Mucosa of descending colon (tissue), 3 donors: ENCODE measurements at regions not wholly inside any gene's neighbourhood (a gene's known extent, or its start where the extent isn't known, plus 50 kb on each side); places are given as distances from the start of the nearest gene placed in this dataset.

Source experiments
- ATAC-seq: fragments of 200-7000 bp; cut with Tn5 transposase; one replicate; pipeline ENCODE4 v1.9.1; 2020; ENCODE audit warnings: mild to moderate bottlenecking, moderate library complexity
- DNase-seq, 3 donors: peaks; one replicate each; pipeline ENCODE4 v3.0.0-alpha.2; 2020
- H3K36me3 ChIP-seq: fragments of 200-600 bp; one replicate; pipeline ENCODE4 v1.8.0; 2021; ENCODE audit warnings: low read depth, mild to moderate bottlenecking
- H3K4me1 ChIP-seq: fragments of 200-600 bp; one replicate; pipeline ENCODE4 v1.8.0; 2021; ENCODE audit warnings: low read depth, mild to moderate bottlenecking
- H3K4me3 ChIP-seq: fragments of 200-600 bp; one replicate; pipeline ENCODE4 v1.8.0; 2021; ENCODE audit warnings: mild to moderate bottlenecking
- H3K9me3 ChIP-seq: fragments of 200-600 bp; one replicate; pipeline ENCODE4 v1.8.0; 2021; ENCODE audit warnings: mild to moderate bottlenecking
- intact Hi-C, 2 donors: fragments of 100-400 bp; cut with DNase I in 1 of 2; cut with micrococcal nuclease in 1 of 2; formaldehyde crosslinking; loops; one replicate each; pipeline versions ENCODE4 v1.11.0 to v1.11.1; 2022; cut with DNase I, micrococcal nuclease
- TF ChIP-seq, protein P1 (sequence below): fragments of 200-600 bp; IDR thresholded peaks from one replicate; pipeline ENCODE4 v1.8.0; 2022; ENCODE audit warnings: antibody characterized with exemption, mild to moderate bottlenecking
- donor health status: DM: no; HTN: no; CAD: no; lungs with moderate emphysema.
- donor health status: DM: no; HTN: no; CAD: no.
- donor health status: DM: no; HTN: yes; CAD: no.

DNA sequence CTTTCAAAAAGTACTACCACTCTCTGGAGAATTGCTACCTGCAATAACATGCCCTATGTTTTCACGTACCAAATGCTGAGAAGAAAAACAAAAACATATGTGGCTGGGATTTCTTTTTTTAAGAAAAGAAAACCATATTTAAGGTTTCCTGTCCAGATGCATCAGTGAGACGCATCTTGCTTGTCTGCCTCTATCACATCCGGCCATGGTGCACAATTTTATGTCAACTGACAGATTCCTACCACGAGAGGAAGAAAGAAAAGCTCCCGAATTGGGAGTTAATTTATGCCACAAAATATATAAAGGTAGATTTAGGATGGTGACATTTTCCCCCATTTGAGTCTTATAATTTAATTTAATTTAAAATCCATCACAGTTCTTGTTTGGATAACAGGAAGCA is 62.3 kb upstream of the COL24A1 start:
- TF ChIP-seq, protein P1, sequence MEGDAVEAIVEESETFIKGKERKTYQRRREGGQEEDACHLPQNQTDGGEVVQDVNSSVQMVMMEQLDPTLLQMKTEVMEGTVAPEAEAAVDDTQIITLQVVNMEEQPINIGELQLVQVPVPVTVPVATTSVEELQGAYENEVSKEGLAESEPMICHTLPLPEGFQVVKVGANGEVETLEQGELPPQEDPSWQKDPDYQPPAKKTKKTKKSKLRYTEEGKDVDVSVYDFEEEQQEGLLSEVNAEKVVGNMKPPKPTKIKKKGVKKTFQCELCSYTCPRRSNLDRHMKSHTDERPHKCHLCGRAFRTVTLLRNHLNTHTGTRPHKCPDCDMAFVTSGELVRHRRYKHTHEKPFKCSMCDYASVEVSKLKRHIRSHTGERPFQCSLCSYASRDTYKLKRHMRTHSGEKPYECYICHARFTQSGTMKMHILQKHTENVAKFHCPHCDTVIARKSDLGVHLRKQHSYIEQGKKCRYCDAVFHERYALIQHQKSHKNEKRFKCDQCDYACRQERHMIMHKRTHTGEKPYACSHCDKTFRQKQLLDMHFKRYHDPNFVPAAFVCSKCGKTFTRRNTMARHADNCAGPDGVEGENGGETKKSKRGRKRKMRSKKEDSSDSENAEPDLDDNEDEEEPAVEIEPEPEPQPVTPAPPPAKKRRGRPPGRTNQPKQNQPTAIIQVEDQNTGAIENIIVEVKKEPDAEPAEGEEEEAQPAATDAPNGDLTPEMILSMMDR: no peak

DNA sequence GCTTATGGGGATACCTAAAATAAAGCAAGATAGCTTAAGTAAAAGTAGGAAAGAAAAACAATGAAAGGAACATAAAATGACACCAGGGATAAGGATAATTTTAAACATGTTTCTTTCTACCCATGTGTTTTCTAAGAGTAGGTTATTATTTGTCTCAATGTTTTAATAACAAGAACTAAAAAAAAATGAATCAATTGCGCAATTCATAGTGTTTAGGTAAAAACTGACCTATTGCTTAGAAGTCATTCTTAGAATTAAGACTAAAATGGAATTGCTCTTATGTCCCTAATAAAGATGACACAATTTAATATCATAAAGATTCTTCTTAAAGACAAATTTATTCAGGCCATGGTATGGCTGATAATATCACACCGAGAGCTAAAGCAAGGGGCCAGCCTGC is 58.0 kb upstream of the COL24A1 start:
- ATAC-seq: no peak

More for the DNA sequence above, 62.3 kb upstream of the COL24A1 start:
- ATAC-seq (no peak), DNase-seq (no peak)
- no peaks in the 10 kb centered on the region for H3K9me3 ChIP-seq
- intact Hi-C loops: no loop called here
- no peaks in the 10 kb centered on the region for H3K36me3 ChIP-seq
- H3K4me1 ChIP-seq: no peaks in the 10 kb centered on the region
- no peak overlapping the region for H3K4me3 ChIP-seq

GRCh38 chr1:86209346-86209745 is 52.8 kb upstream of the COL24A1 start:
- no peak for DNase-seq
- Histone ChIP-seq H3K9me3 (no peaks in the 10 kb centered on the region), H3K36me3 (no peaks in the 10 kb centered on the region), H3K4me1 (no peaks in the 10 kb centered on the region), H3K4me3 (no peak overlapping the region)
- no peak for ATAC-seq
- intact Hi-C loops: no loop called here
- TF ChIP-seq, protein P1: no peak

More for the DNA sequence above, 58.0 kb upstream of the COL24A1 start:
- Histone ChIP-seq H3K4me3 (no peak overlapping the region), H3K9me3 (no peaks in the 10 kb centered on the region), H3K4me1 (no peaks in the 10 kb centered on the region), H3K36me3 (no peaks in the 10 kb centered on the region)
- intact Hi-C loops: no loop called here
- TF ChIP-seq, protein P1: no peak
- DNase-seq: no peak

GRCh38 chr1:86207323-86207722 is 50.8 kb upstream of the COL24A1 start:
- Histone ChIP-seq H3K4me1 (no peaks in the 10 kb centered on the region), H3K9me3 (no peaks in the 10 kb centered on the region), H3K4me3 (no peak overlapping the region), H3K36me3 (no peaks in the 10 kb centered on the region)
- ATAC-seq: no peak
- no peak for DNase-seq
- TF ChIP-seq, protein P1: no peak
- intact Hi-C loops: no loop called here
